Right lobe of liver (tissue), 6 donors: ENCODE measurements at regions not wholly inside any gene's neighbourhood (a gene's known extent, or its start where the extent isn't known, plus 50 kb on each side); places are given as distances from the start of the nearest gene placed in this dataset.

ENCODE experiments used
- ATAC-seq, 4 donors: fragments of 200-7000 bp; cut with Tn5 transposase; one replicate each; pipeline ENCODE4 v1.9.1; 2020; ENCODE audit warnings: mild to moderate bottlenecking in 4 of 4, moderate library complexity in 4 of 4
- DNase-seq, 3 donors: peaks; one replicate each; pipeline ENCODE4 v3.0.0-alpha.2; 2020
- H3K27ac ChIP-seq, 3 donors: fragments of 200-600 bp; one replicate each; pipeline ENCODE4 v1.8.0; 2022
- H3K27me3 ChIP-seq, 2 donors: fragments of 200-600 bp; one replicate each; pipeline ENCODE4 v1.8.0; 2022
- H3K36me3 ChIP-seq, 4 donors: fragments of 200-600 bp; sonication (generic) in 1 of 4; one replicate each; pipeline versions ENCODE4 v1.5.1 to v1.8.0; 2017 to 2022; ENCODE audit warnings: control low read depth in 1 of 4
- H3K4me1 ChIP-seq, 4 donors: fragments of 200-600 bp; sonication (generic) in 1 of 4; one replicate each; pipeline versions ENCODE4 v1.5.1 to v1.8.0; 2017 to 2022; ENCODE audit warnings: control low read depth in 1 of 4
- H3K4me3 ChIP-seq, 3 donors: fragments of 200-600 bp; one replicate each; pipeline ENCODE4 v1.8.0; 2022
- H3K9me3 ChIP-seq, 4 donors: fragments of 200-600 bp; sonication (generic) in 1 of 4; one replicate each; pipeline versions ENCODE4 v1.5.1 to v1.8.0; 2017 to 2022; ENCODE audit warnings: control low read depth in 1 of 4
- CTCF ChIP-seq, 4 donors: fragments of 200-600 bp in 3 of 4; fragments of 450-650 bp in 1 of 4; IDR thresholded peaks; one replicate each; pipeline versions ENCODE4 v1.5.1 to v1.8.0; 2016 to 2022; ENCODE audit warnings: antibody characterized with exemption in 4 of 4, mild to moderate bottlenecking in 2 of 4
- POLR2A ChIP-seq: fragments of 450-650 bp; IDR thresholded peaks from one replicate; pipeline ENCODE4 v1.6.1; 2017; ENCODE audit warnings: antibody characterized with exemption, mild to moderate bottlenecking
- WGBS: methylation state at CpG from one replicate; pipeline ENCODE4 v1.1.6; 2018; ENCODE audit warnings: low coverage, low lambda C conversion rate; ENCODE audit not compliant: insufficient coverage; ENCODE audit errors: missing lambda C conversion rate; 5-methylcytosine and 5-hydroxymethylcytosine counted together
- intact Hi-C, 2 donors: fragments of 100-400 bp; cut with DNase I; formaldehyde crosslinking; loops; one replicate each; pipeline versions ENCODE4 v1.11.2 to v1.14.1; 2022
- donor health status: DM: no; HTN: yes; CAD: no.
- donor health status: DM: no; HTN: no; CAD: no.
- donor health status: DM: no; HTN: no; CAD: no.
- donor health status: DM: no; HTN: yes; CAD: no.
- donor health status: DM: no; HTN: yes; CAD: no.

- Histone ChIP-seq H3K4me3 (no peak overlapping the region), H3K4me1 (peaks cover 0 to 8% (median 0%) of the 10 kb centered on the region in 4 donors), H3K36me3 (no peaks in the 10 kb centered on the region), H3K27ac (no peak overlapping the region), H3K27me3 (no peaks in the 10 kb centered on the region), H3K9me3 (no peaks in the 10 kb centered on the region)
- DNase-seq (no peak), ATAC-seq (no peak)
- WGBS = 47% methylated on average over 6 of the region's 9 CpGs
- TF ChIP-seq CTCF (IDR thresholded peaks at IDR 0.05) = no peak
- TF ChIP-seq POLR2A = no peak
- intact Hi-C loops = no loop called here
Measured at GRCh38 chr11:47915374-47915773, 65.0 kb upstream of the PTPRJ start.

- Histone ChIP-seq H3K27ac (no peak overlapping the region), H3K4me1 (peaks cover 0 to 8% (median 0%) of the 10 kb centered on the region in 4 donors), H3K27me3 (no peaks in the 10 kb centered on the region), H3K4me3 (no peak overlapping the region), H3K36me3 (no peaks in the 10 kb centered on the region), H3K9me3 (no peaks in the 10 kb centered on the region)
- intact Hi-C loops = no loop called here
- ATAC-seq (no peak), DNase-seq (no peak)
- WGBS = 77% methylated on average over 7 of the region's 7 CpGs
- no peak for TF ChIP-seq POLR2A
Measured at GRCh38 chr11:47914743-47915142, 65.6 kb upstream of the PTPRJ start.

- TF ChIP-seq POLR2A (no peak), CTCF (IDR thresholded peaks at IDR 0.05) (no peak)
- intact Hi-C loops = no loop called here
- WGBS = 83% methylated on average over 3 of the region's 8 CpGs
Measured at GRCh38 chr11:47913529-47914244, 65.5 kb upstream of the NUP160 start.

GRCh38 chr11:47912843-47913437 lies 64.8 kb upstream of the NUP160 start:
- no peak for TF ChIP-seq CTCF (IDR thresholded peaks at IDR 0.05)
- no peak for TF ChIP-seq POLR2A
- WGBS = 48% methylated on average over 6 of the region's 6 CpGs
- ATAC-seq (peak in 3 of 4 donors; percentile 46 to 65 (median 52)), DNase-seq (no peak)
- H3K4me3 ChIP-seq = no peak overlapping the region
- no peaks in the 10 kb centered on the region for H3K36me3 ChIP-seq
- H3K4me1 ChIP-seq = peaks cover 0 to 8% (median 0%) of the 10 kb centered on the region in 4 donors
- H3K27ac ChIP-seq = no peak overlapping the region
- no peaks in the 10 kb centered on the region for H3K27me3 ChIP-seq
- no peaks in the 10 kb centered on the region for H3K9me3 ChIP-seq
- intact Hi-C loops = no loop called here

More at GRCh38 chr11:47913529-47914244, 65.5 kb upstream of the NUP160 start:
- H3K4me1 ChIP-seq = peaks cover 0 to 8% (median 0%) of the 10 kb centered on the region in 4 donors
- DNase-seq (no peak), ATAC-seq (no peak)
- no peaks in the 10 kb centered on the region for H3K27me3 ChIP-seq
- H3K36me3 ChIP-seq = no peaks in the 10 kb centered on the region
- H3K9me3 ChIP-seq = no peaks in the 10 kb centered on the region
- no peak overlapping the region for H3K4me3 ChIP-seq
- H3K27ac ChIP-seq = no peak overlapping the region

GRCh38 chr11:47911149-47911548 lies 63.0 kb upstream of the NUP160 start:
- no peak overlapping the region for H3K4me3 ChIP-seq
- WGBS = 93% methylated on average over 2 of the region's 4 CpGs
- H3K27ac ChIP-seq = no peak overlapping the region
- no peaks in the 10 kb centered on the region for H3K27me3 ChIP-seq
- H3K36me3 ChIP-seq = no peaks in the 10 kb centered on the region
- no peaks in the 10 kb centered on the region for H3K9me3 ChIP-seq
- intact Hi-C loops = no loop called here
- TF ChIP-seq POLR2A = no peak
- no peak for TF ChIP-seq CTCF (IDR thresholded peaks at IDR 0.05)
- H3K4me1 ChIP-seq = peaks cover 0 to 8% (median 0%) of the 10 kb centered on the region in 4 donors
- no peak for ATAC-seq
- DNase-seq = no peak
